ENCODE measurements at regions not wholly inside any gene's neighbourhood (a gene's known extent, or its start where the extent isn't known, plus 50 kb on each side); places are given as distances from the start of the nearest gene placed in this dataset.
A peak's percentile ranks its signal among the peaks of the same experiment; 100 is the strongest.

DNA sequence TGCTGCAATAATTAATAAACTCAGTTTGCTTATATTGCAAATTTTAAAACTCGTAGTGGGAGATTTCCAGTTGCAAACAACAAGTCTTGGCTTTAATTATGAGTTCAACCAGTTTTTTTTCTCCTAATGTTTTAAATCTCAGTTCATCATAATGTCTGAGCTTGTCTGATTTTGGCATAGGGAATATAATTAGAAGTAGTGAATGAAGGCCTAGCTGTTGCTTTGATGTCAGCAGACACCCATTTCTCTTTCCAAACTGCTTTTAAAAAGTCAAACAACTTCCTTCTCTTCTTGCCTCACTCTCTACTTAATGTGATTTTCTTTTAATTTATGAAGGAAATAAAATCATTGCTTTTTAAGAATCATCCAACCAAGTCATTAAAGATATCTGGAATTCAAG, 1462.1 kb downstream of the DPP10 start:
- Histone ChIP-seq H3K4me1 (ENCODE audit: insufficient read depth, insufficient read length) (no peaks in the 10 kb centered on the region), H3K9ac (ENCODE audit: insufficient read length, low read depth) (no peak overlapping the region), H3K27me3 (ENCODE audit: insufficient read depth, insufficient read length) (no peaks in the 10 kb centered on the region), H3K4me3 (ENCODE audit: insufficient read length, low read depth) (no peak overlapping the region), H3K9me3 (ENCODE audit: insufficient read depth, low read length) (no peaks in the 10 kb centered on the region), H3K36me3 (ENCODE audit: insufficient read depth, insufficient read length, low read length) (no peaks in the 10 kb centered on the region)
- no peak for DNase-seq (ENCODE audit: low read depth, low spot score)
- TF ChIP-seq SUZ12 (IDR thresholded peaks at IDR 0.05; ENCODE audit: extremely low read depth, insufficient read depth, insufficient read length) (no peak), ZNF274 (IDR thresholded peaks at IDR 0.05; ENCODE audit: low read depth, low read length) (no peak), YY1 (IDR thresholded peaks at IDR 0.05; ENCODE audit: insufficient read depth, insufficient read length) (no peak)

DNA sequence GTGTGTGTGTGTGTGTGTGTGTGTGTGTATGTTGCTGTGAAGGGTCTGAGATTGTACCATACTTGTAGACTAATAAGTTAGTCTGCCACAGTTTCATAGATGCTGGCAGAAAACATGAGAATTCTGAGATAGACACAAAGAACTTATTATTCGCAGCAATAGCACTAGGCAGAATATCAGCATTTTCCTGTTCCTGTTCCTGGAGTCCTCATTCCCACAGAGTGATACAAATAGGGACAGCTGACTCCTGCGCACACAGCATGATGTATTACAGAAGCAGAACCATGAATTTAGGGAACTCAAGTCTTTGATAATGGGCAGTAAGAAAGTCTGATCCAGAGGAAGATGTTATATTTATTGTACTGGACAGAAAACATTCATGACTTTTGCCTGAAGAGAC, 1466.3 kb downstream of the DPP10 start:
- no peak overlapping the region for H3K4me3 ChIP-seq (ENCODE audit: insufficient read length, low read depth)
- no peak overlapping the region for H3K9ac ChIP-seq (ENCODE audit: insufficient read length, low read depth)
- H3K4me1 ChIP-seq (ENCODE audit: insufficient read depth, insufficient read length), result no peaks in the 10 kb centered on the region
- no peaks in the 10 kb centered on the region for H3K9me3 ChIP-seq (ENCODE audit: insufficient read depth, low read length)
- H3K27me3 ChIP-seq (ENCODE audit: insufficient read depth, insufficient read length), result no peaks in the 10 kb centered on the region
- H3K36me3 ChIP-seq (ENCODE audit: insufficient read depth, insufficient read length, low read length), result no peaks in the 10 kb centered on the region
- no peak for DNase-seq (ENCODE audit: low read depth, low spot score)
- TF ChIP-seq YY1 (IDR thresholded peaks at IDR 0.05; ENCODE audit: insufficient read depth, insufficient read length), result no peak
- no peak for TF ChIP-seq SUZ12 (IDR thresholded peaks at IDR 0.05; ENCODE audit: extremely low read depth, insufficient read depth, insufficient read length)

DNA sequence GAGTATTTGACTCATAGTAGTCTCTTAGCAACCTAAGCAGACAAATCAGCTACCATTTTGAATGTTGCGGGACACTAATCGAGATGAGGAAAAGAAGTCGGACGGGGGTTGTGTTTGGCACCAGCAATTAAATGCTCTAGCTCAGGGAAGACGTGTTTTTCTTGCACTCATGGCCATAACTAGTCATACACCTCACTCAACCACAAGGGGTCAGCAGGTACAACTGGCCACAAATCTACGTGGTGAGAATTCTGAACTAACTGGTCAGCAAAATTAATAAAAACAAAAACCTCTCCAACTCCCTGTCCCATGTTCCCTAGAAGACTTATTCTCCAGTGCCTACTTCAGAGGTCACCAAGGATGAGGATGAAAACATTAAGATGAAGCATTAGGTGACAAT, 1467.8 kb downstream of the DPP10 start:
- no peaks in the 10 kb centered on the region for H3K27me3 ChIP-seq (ENCODE audit: insufficient read depth, insufficient read length)
- H3K9me3 ChIP-seq (ENCODE audit: insufficient read depth, low read length), result no peaks in the 10 kb centered on the region
- peak; percentile 22 for DNase-seq (ENCODE audit: low read depth, low spot score)
- H3K4me1 ChIP-seq (ENCODE audit: insufficient read depth, insufficient read length), result no peaks in the 10 kb centered on the region
- TF ChIP-seq YY1 (IDR thresholded peaks at IDR 0.05; ENCODE audit: insufficient read depth, insufficient read length), result no peak
- H3K9ac ChIP-seq (ENCODE audit: insufficient read length, low read depth), result no peak overlapping the region
- no peaks in the 10 kb centered on the region for H3K36me3 ChIP-seq (ENCODE audit: insufficient read depth, insufficient read length, low read length)
- no peak overlapping the region for H3K4me3 ChIP-seq (ENCODE audit: insufficient read length, low read depth)

DNA sequence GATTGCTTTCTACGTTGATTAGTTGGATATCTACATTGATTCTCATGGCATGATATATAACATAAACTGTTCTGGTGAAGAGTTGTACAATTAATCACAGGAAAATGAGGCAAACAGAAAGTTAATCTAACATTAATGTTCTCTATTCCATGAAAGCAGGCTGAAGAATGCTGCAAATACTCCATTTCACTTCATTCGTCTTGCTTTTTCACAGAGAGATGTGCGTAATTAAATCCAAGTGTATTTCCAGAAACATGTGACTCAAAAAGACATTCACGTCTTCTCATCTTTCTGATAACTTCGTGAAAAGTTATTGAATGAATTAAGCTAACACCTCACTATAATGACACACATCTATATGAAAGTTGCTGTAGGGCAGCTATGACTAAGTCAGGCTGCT, 1471.5 kb downstream of the DPP10 start:
- Histone ChIP-seq H3K36me3 (ENCODE audit: insufficient read depth, insufficient read length, low read length) (no peaks in the 10 kb centered on the region), H3K4me1 (ENCODE audit: insufficient read depth, insufficient read length) (no peaks in the 10 kb centered on the region), H3K9ac (ENCODE audit: insufficient read length, low read depth) (no peak overlapping the region), H3K4me3 (ENCODE audit: insufficient read length, low read depth) (no peak overlapping the region), H3K27me3 (ENCODE audit: insufficient read depth, insufficient read length) (no peaks in the 10 kb centered on the region), H3K9me3 (ENCODE audit: insufficient read depth, low read length) (no peaks in the 10 kb centered on the region)
- TF ChIP-seq ZNF274 (IDR thresholded peaks at IDR 0.05; ENCODE audit: low read depth, low read length), result no peak
- no peak for TF ChIP-seq YY1 (IDR thresholded peaks at IDR 0.05; ENCODE audit: insufficient read depth, insufficient read length)
- no peak for TF ChIP-seq SUZ12 (IDR thresholded peaks at IDR 0.05; ENCODE audit: extremely low read depth, insufficient read depth, insufficient read length)
- DNase-seq (ENCODE audit: low read depth, low spot score), result no peak

DNA sequence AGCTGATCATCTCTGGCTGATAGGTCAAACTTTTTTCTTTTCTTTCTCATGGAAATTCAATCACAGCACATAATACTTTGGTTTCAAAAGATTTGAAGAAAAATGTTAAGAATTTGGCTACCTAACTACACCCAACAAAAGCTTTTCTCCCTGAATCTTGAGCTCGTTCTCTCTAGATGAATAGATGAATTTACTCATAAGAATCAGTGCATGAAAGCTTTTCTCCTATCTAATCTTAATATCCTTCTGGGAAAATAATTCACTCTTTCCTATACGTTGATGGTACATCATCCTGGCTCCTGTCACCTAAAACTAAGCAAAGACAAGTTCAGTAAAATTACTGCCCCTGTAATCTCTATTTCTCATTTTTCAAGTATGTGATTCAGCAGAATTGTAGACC, 1479.1 kb downstream of the DPP10 start:
- Histone ChIP-seq H3K9ac (ENCODE audit: insufficient read length, low read depth) (no peak overlapping the region), H3K4me1 (ENCODE audit: insufficient read depth, insufficient read length) (no peaks in the 10 kb centered on the region), H3K9me3 (ENCODE audit: insufficient read depth, low read length) (no peaks in the 10 kb centered on the region), H3K36me3 (ENCODE audit: insufficient read depth, insufficient read length, low read length) (no peaks in the 10 kb centered on the region), H3K27me3 (ENCODE audit: insufficient read depth, insufficient read length) (no peaks in the 10 kb centered on the region), H3K4me3 (ENCODE audit: insufficient read length, low read depth) (no peak overlapping the region)
- no peak for DNase-seq (ENCODE audit: low read depth, low spot score)
- TF ChIP-seq YY1 (IDR thresholded peaks at IDR 0.05; ENCODE audit: insufficient read depth, insufficient read length), result no peak
- no peak for TF ChIP-seq SUZ12 (IDR thresholded peaks at IDR 0.05; ENCODE audit: extremely low read depth, insufficient read depth, insufficient read length)
- TF ChIP-seq ZNF274 (IDR thresholded peaks at IDR 0.05; ENCODE audit: low read depth, low read length), result no peak

DNA sequence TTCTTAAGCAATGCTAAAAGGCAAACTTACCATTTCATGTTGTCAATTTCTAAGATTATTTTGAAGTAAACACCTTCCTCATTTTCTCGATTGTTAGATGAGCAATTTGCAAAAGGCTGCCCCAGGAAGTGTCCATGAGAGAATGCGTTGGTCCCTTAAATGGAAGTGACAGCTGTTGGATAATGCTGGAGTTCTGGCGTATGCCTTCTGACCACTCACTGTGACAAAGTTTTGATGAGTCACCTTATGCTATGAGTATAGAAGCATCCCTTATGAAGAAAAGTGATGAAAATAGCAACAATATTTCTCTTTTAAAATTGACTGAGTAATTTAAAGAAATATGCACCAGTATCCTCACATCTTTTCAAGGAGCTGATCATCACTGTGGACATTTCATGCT, 1497.5 kb downstream of the DPP10 start:
- Histone ChIP-seq H3K9ac (ENCODE audit: insufficient read length, low read depth) (no peak overlapping the region), H3K27me3 (ENCODE audit: insufficient read depth, insufficient read length) (no peaks in the 10 kb centered on the region), H3K9me3 (ENCODE audit: insufficient read depth, low read length) (no peaks in the 10 kb centered on the region), H3K36me3 (ENCODE audit: insufficient read depth, insufficient read length, low read length) (no peaks in the 10 kb centered on the region), H3K4me3 (ENCODE audit: insufficient read length, low read depth) (no peak overlapping the region), H3K4me1 (ENCODE audit: insufficient read depth, insufficient read length) (no peaks in the 10 kb centered on the region)
- no peak for TF ChIP-seq SUZ12 (IDR thresholded peaks at IDR 0.05; ENCODE audit: extremely low read depth, insufficient read depth, insufficient read length)
- TF ChIP-seq ZNF274 (IDR thresholded peaks at IDR 0.05; ENCODE audit: low read depth, low read length), result no peak
- no peak for TF ChIP-seq YY1 (IDR thresholded peaks at IDR 0.05; ENCODE audit: insufficient read depth, insufficient read length)
- no peak for DNase-seq (ENCODE audit: low read depth, low spot score)

DNA sequence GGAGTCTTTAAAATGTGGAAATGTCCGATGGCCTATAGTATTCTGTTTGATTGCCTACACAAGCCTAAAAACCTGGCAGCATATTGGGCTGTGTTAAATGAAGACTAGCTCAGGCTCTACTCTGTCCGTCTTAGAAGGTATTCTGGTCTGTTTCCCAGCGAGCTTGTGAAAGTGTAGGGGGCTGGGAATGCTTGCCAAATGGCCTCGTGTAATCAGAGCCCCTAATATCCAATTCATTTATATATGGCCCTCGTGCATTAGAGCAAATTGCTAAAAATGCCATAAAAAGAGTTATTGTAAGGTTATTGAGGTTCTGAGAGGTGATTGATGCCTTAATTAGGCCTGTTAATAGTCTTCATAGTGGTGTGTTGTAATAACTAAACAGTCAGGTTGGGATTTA, 1500.4 kb downstream of the DPP10 start:
- no peak overlapping the region for H3K4me3 ChIP-seq (ENCODE audit: insufficient read length, low read depth)
- TF ChIP-seq ZNF274 (IDR thresholded peaks at IDR 0.05; ENCODE audit: low read depth, low read length), result no peak
- TF ChIP-seq YY1 (IDR thresholded peaks at IDR 0.05; ENCODE audit: insufficient read depth, insufficient read length), result no peak
- TF ChIP-seq SUZ12 (IDR thresholded peaks at IDR 0.05; ENCODE audit: extremely low read depth, insufficient read depth, insufficient read length), result no peak
- H3K27me3 ChIP-seq (ENCODE audit: insufficient read depth, insufficient read length), result no peaks in the 10 kb centered on the region
- DNase-seq (ENCODE audit: low read depth, low spot score), result no peak
- no peaks in the 10 kb centered on the region for H3K9me3 ChIP-seq (ENCODE audit: insufficient read depth, low read length)
- H3K36me3 ChIP-seq (ENCODE audit: insufficient read depth, insufficient read length, low read length), result no peaks in the 10 kb centered on the region
- H3K4me1 ChIP-seq (ENCODE audit: insufficient read depth, insufficient read length), result no peaks in the 10 kb centered on the region
- H3K9ac ChIP-seq (ENCODE audit: insufficient read length, low read depth), result no peak overlapping the region

DNA sequence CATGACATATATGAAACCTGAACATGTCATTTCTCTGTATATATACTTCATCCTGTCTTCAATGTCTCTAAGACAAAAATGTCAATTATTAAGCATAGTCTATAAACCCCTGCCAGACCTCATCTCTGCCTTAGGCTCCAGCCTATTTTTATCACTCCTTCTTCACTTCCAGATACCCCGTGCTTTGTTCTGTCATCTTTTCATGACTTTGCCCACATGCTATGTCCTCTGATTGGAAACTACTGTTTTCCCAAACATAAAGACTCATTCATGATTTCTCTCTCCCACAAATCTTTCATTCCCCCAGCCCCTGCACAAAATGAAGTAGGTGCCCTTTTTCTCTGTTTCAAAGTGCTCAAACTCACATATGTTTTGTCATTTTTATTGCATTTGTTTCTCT, 1503.9 kb downstream of the DPP10 start:
- Histone ChIP-seq H3K9ac (ENCODE audit: insufficient read length, low read depth) (no peak overlapping the region), H3K36me3 (ENCODE audit: insufficient read depth, insufficient read length, low read length) (no peaks in the 10 kb centered on the region), H3K4me1 (ENCODE audit: insufficient read depth, insufficient read length) (no peaks in the 10 kb centered on the region), H3K9me3 (ENCODE audit: insufficient read depth, low read length) (no peaks in the 10 kb centered on the region), H3K27me3 (ENCODE audit: insufficient read depth, insufficient read length) (no peaks in the 10 kb centered on the region), H3K4me3 (ENCODE audit: insufficient read length, low read depth) (no peak overlapping the region)
- TF ChIP-seq ZNF274 (IDR thresholded peaks at IDR 0.05; ENCODE audit: low read depth, low read length) (no peak), SUZ12 (IDR thresholded peaks at IDR 0.05; ENCODE audit: extremely low read depth, insufficient read depth, insufficient read length) (no peak), YY1 (IDR thresholded peaks at IDR 0.05; ENCODE audit: insufficient read depth, insufficient read length) (no peak)
- no peak for DNase-seq (ENCODE audit: low read depth, low spot score)
